ENCODE measurements at regions not wholly inside any gene's neighbourhood (a gene's known extent, or its start where the extent isn't known, plus 50 kb on each side); places are given as distances from the start of the nearest gene placed in this dataset.

- in situ Hi-C loops (cut with MboI), result loop anchor here (25.0 kb wide), 1 partner anchor 630 kb away; no protein-coding TSS in a partner anchor
- no peaks in the 10 kb centered on the region for H3K4me1 ChIP-seq (ENCODE audit: insufficient read depth)
- no peaks in the 10 kb centered on the region for H3F3A ChIP-seq (ENCODE audit: insufficient read depth)
- H3K9me3 ChIP-seq (ENCODE audit: low read depth), result no peaks in the 10 kb centered on the region
- no peak overlapping the region for H3K4me3 ChIP-seq
- no peaks in the 10 kb centered on the region for H4K20me1 ChIP-seq (ENCODE audit: insufficient read depth)
- no peak overlapping the region for H2AFZ ChIP-seq
- H3K4me2 ChIP-seq (ENCODE audit: unreplicated experiment), result no peak overlapping the region
- no peaks in the 10 kb centered on the region for H3K27me3 ChIP-seq (replicated peaks; ENCODE audit: insufficient read depth)
- no peak overlapping the region for H3K9ac ChIP-seq
- H3K9me2 ChIP-seq (ENCODE audit: insufficient read depth), result no peaks in the 10 kb centered on the region
- TF ChIP-seq EZH2phosphoT487 (IDR thresholded peaks at IDR 0.05; ENCODE audit: insufficient read depth, low read depth) (no peak), EZH2 (IDR thresholded peaks at IDR 0.05; ENCODE audit: insufficient read depth, poor library complexity, severe bottlenecking) (no peak)
- H3K27ac ChIP-seq, result no peak overlapping the region
- no peak for DNase-seq
- no peaks in the 10 kb centered on the region for H3K79me2 ChIP-seq (ENCODE audit: insufficient read depth)
- H3K36me3 ChIP-seq (ENCODE audit: low read depth), result no peaks in the 10 kb centered on the region
These were observed 123.0 kb upstream of the SLC27A6 start for GRCh38 chr5:128842241-128842640.

DNA sequence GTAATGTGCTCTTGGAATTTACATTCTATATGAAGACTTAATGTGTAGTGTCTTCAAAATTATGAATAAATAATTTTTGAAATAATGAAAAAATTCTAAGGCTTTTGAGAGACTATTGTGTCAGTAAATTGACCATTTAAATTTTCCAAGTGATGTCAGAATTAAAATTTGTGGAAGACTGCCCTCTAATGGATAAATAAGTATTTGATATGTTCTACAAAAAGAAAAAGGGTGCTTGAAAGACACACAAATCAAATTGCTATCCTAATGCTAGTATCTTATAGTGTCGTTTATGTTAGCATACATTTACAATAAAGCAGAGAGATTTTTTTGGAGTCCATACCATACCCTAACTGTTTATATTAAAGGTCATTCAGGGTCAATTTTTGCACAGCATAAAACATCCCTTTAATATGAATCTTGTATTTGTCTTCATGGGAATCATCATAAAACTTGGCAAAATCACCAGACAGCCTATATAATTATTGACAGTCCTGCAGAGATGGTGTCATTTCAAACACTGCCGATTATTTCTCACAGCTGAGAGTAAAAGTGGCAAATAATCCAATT, 120.8 kb upstream of the SLC27A6 start:
- TF ChIP-seq EZH2phosphoT487 (IDR thresholded peaks at IDR 0.05; ENCODE audit: insufficient read depth, low read depth) (no peak), EZH2 (IDR thresholded peaks at IDR 0.05; ENCODE audit: insufficient read depth, poor library complexity, severe bottlenecking) (no peak)
- no peak overlapping the region for H2AFZ ChIP-seq
- peaks cover 4% of the 10 kb centered on the region for H3K9me3 ChIP-seq (ENCODE audit: low read depth)
- no peaks in the 10 kb centered on the region for H3K4me1 ChIP-seq (ENCODE audit: insufficient read depth)
- H3K4me3 ChIP-seq, result no peak overlapping the region
- no peak overlapping the region for H3K9ac ChIP-seq
- no peaks in the 10 kb centered on the region for H3K27me3 ChIP-seq (replicated peaks; ENCODE audit: insufficient read depth)
- peak; percentile 40 for DNase-seq
- 0 to 3% methylated on average over 2 of the region's 2 CpGs for WGBS, 2 experiments (ENCODE audit: low coverage in 1 of 2, low lambda C conversion rate in 2 of 2, missing lambda C conversion rate in 2 of 2)
- no peaks in the 10 kb centered on the region for H3F3A ChIP-seq (ENCODE audit: insufficient read depth)
- no peaks in the 10 kb centered on the region for H3K36me3 ChIP-seq (ENCODE audit: low read depth)
- H3K4me2 ChIP-seq (ENCODE audit: unreplicated experiment), result no peak overlapping the region
- H4K20me1 ChIP-seq (ENCODE audit: insufficient read depth), result no peaks in the 10 kb centered on the region
- H3K9me2 ChIP-seq (ENCODE audit: insufficient read depth), result no peaks in the 10 kb centered on the region
- no peak overlapping the region for H3K27ac ChIP-seq
- no peaks in the 10 kb centered on the region for H3K79me2 ChIP-seq (ENCODE audit: insufficient read depth)
- in situ Hi-C loops (cut with MboI), result loop anchor here (25.0 kb wide), 1 partner anchor 632 kb away; no protein-coding TSS in a partner anchor

- H3K27me3 ChIP-seq (replicated peaks; ENCODE audit: insufficient read depth), result no peaks in the 10 kb centered on the region
- H3K79me2 ChIP-seq (ENCODE audit: insufficient read depth), result no peaks in the 10 kb centered on the region
- in situ Hi-C loops (cut with MboI), result no loop called here
- DNase-seq, result no peak
- no peaks in the 10 kb centered on the region for H3K9me2 ChIP-seq (ENCODE audit: insufficient read depth)
- H4K20me1 ChIP-seq (ENCODE audit: insufficient read depth), result no peaks in the 10 kb centered on the region
- no peak overlapping the region for H3K27ac ChIP-seq
- no peak overlapping the region for H3K4me2 ChIP-seq (ENCODE audit: unreplicated experiment)
- TF ChIP-seq EZH2phosphoT487 (IDR thresholded peaks at IDR 0.05; ENCODE audit: insufficient read depth, low read depth) (no peak), EZH2 (IDR thresholded peaks at IDR 0.05; ENCODE audit: insufficient read depth, poor library complexity, severe bottlenecking) (no peak)
- H3K4me1 ChIP-seq (ENCODE audit: insufficient read depth), result no peaks in the 10 kb centered on the region
- H3F3A ChIP-seq (ENCODE audit: insufficient read depth), result no peaks in the 10 kb centered on the region
- no peak overlapping the region for H2AFZ ChIP-seq
- H3K36me3 ChIP-seq (ENCODE audit: low read depth), result no peaks in the 10 kb centered on the region
- H3K9me3 ChIP-seq (ENCODE audit: low read depth), result peaks cover 7% of the 10 kb centered on the region
- H3K4me3 ChIP-seq, result no peak overlapping the region
- H3K9ac ChIP-seq, result no peak overlapping the region
These were observed 115.2 kb upstream of the SLC27A6 start for GRCh38 chr5:128850049-128850448.

DNA sequence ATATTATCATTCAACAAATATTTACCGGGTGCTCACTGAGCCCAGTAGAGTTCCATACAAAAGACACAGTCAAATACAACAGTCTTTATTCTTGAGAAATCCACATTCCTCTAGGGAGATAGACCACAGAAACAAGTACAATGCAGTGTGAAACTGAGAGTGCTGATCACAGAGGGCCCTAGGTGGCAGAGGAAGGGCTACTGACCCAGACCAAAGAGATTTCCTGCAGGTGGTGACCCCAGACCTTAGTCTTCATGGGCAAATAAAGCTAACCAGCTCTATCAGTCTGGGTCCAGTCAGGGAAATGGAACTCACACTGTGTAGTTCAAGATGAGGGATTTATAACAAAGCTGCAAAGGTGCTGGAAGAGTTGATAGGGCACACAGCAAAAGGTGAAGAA, 110.4 kb upstream of the SLC27A6 start:
- H3K27ac ChIP-seq, result no peak overlapping the region
- no peak overlapping the region for H2AFZ ChIP-seq
- no peaks in the 10 kb centered on the region for H3K9me2 ChIP-seq (ENCODE audit: insufficient read depth)
- H3K4me3 ChIP-seq, result no peak overlapping the region
- no peaks in the 10 kb centered on the region for H3K4me1 ChIP-seq (ENCODE audit: insufficient read depth)
- no peak overlapping the region for H3K9ac ChIP-seq
- DNase-seq, result no peak
- TF ChIP-seq EZH2 (IDR thresholded peaks at IDR 0.05; ENCODE audit: insufficient read depth, poor library complexity, severe bottlenecking) (no peak), EZH2phosphoT487 (IDR thresholded peaks at IDR 0.05; ENCODE audit: insufficient read depth, low read depth) (no peak)
- no peaks in the 10 kb centered on the region for H3K27me3 ChIP-seq (replicated peaks; ENCODE audit: insufficient read depth)
- in situ Hi-C loops (cut with MboI), result no loop called here
- H3K79me2 ChIP-seq (ENCODE audit: insufficient read depth), result no peaks in the 10 kb centered on the region
- H3K9me3 ChIP-seq (ENCODE audit: low read depth), result no peaks in the 10 kb centered on the region
- no peaks in the 10 kb centered on the region for H4K20me1 ChIP-seq (ENCODE audit: insufficient read depth)
- no peak overlapping the region for H3K4me2 ChIP-seq (ENCODE audit: unreplicated experiment)
- H3K36me3 ChIP-seq (ENCODE audit: low read depth), result no peaks in the 10 kb centered on the region
- H3F3A ChIP-seq (ENCODE audit: insufficient read depth), result no peaks in the 10 kb centered on the region
- 33 to 38% methylated on average over 1 of the region's 1 CpG for WGBS, 2 experiments (ENCODE audit: low coverage in 1 of 2, low lambda C conversion rate in 2 of 2, missing lambda C conversion rate in 2 of 2)

GRCh38 chr5:128857076-128857677, 108.1 kb upstream of the SLC27A6 start:
- H3K4me1 ChIP-seq (ENCODE audit: insufficient read depth), result no peaks in the 10 kb centered on the region
- H3K79me2 ChIP-seq (ENCODE audit: insufficient read depth), result no peaks in the 10 kb centered on the region
- no peak overlapping the region for H3K4me3 ChIP-seq
- in situ Hi-C loops (cut with MboI), result no loop called here
- no peaks in the 10 kb centered on the region for H3K27me3 ChIP-seq (replicated peaks; ENCODE audit: insufficient read depth)
- 27 to 40% methylated on average over 3 of the region's 3 CpGs for WGBS, 2 experiments (ENCODE audit: low coverage in 1 of 2, low lambda C conversion rate in 2 of 2, missing lambda C conversion rate in 2 of 2)
- H3K9me2 ChIP-seq (ENCODE audit: insufficient read depth), result no peaks in the 10 kb centered on the region
- no peak overlapping the region for H3K27ac ChIP-seq
- no peak for TF ChIP-seq EZH2phosphoT487 (IDR thresholded peaks at IDR 0.05; ENCODE audit: insufficient read depth, low read depth)
- H2AFZ ChIP-seq, result no peak overlapping the region
- H3F3A ChIP-seq (ENCODE audit: insufficient read depth), result no peaks in the 10 kb centered on the region
- no peaks in the 10 kb centered on the region for H3K36me3 ChIP-seq (ENCODE audit: low read depth)
- DNase-seq, result no peak
- H3K4me2 ChIP-seq (ENCODE audit: unreplicated experiment), result no peak overlapping the region
- no peaks in the 10 kb centered on the region for H3K9me3 ChIP-seq (ENCODE audit: low read depth)
- H4K20me1 ChIP-seq (ENCODE audit: insufficient read depth), result no peaks in the 10 kb centered on the region
- H3K9ac ChIP-seq, result no peak overlapping the region
